GM19351 (cell line): ENCODE measurements at regions not wholly inside any gene's neighbourhood (a gene's known extent, or its start where the extent isn't known, plus 50 kb on each side); places are given as distances from the start of the nearest gene placed in this dataset.
"Not testable (repeated sequence)": the region's sequence is repeated elsewhere in the genome, so short reads cannot be mapped to it uniquely, and the experiment has no call there.

Source experiments
- ATAC-seq: cut with Tn5 transposase; IDR thresholded peaks from one replicate; pipeline ENCODE4 v1.9.1; 2021; ENCODE audit warnings: mild to moderate bottlenecking, moderate library complexity; ENCODE audit not compliant: unreplicated experiment

DNA sequence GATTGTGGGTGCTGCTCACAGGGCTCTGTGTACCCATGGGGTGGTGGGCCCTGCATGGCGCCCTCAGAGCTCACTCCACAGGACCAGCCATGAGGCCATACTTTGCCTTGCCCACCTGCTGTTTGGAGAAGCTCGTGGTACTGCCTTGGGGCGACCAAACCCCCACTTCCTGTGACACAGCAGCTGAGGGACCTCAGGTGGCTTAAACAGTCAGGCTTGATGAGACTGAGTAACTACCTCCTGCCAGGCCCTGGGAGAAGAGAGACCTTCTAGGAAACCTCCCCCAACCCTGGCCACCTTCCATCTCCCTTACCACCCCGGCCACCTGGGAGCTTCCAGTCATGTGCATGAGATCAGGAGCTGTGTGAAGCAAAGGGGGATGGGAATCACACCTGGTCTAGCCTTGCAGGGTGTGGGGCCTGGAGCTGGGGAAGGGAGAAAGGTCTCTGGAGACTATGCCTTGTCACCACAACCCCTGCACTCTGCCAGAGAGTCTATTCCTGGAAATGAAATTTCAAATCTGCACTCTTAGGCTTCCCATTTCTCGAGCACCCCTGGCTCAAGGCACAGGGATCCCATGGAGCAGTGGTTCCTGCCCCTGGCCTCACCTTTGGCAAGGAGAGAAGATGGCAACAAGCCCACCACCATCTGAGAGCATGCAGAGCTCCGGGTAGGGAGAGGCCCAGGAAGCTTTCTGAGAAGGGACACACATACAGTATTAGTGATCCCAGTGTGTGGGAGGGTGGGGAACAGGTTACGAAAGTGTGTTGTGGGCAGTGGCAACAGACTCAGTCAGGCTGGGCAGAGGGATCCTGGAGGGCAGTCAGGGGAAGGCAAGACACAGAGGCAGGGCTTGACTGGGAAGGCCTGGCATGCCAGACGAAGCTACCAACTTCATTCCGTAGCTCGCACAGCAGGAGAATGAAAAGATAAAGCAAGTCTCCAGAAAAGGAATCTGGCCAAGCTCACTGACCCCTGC lies 125.0 kb downstream of the URI1 start:
- no peak for ATAC-seq

DNA sequence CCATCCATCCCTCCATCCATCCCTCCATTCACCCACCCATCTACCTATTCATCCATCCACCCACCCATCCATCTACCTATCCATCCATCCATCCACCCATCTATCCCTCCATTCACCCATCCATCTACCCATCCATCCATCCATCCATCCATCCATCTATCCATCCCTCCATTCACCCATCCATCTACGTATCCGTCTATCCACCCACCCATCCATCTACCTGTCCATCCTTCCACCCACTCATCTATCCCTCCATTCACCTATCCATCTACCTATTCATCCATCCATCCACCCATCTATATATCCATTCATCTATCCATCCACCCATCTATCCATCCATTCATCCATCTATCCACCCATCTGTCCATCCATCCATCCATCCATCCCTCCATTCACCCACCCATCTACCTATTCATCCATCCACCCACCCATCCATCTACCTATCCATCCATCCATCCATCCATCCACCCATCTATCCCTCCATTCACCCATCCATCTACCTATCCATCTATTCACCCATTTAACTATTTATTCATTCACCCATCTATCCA lies 126.0 kb downstream of the URI1 start:
- ATAC-seq, result not testable (repeated sequence)

DNA sequence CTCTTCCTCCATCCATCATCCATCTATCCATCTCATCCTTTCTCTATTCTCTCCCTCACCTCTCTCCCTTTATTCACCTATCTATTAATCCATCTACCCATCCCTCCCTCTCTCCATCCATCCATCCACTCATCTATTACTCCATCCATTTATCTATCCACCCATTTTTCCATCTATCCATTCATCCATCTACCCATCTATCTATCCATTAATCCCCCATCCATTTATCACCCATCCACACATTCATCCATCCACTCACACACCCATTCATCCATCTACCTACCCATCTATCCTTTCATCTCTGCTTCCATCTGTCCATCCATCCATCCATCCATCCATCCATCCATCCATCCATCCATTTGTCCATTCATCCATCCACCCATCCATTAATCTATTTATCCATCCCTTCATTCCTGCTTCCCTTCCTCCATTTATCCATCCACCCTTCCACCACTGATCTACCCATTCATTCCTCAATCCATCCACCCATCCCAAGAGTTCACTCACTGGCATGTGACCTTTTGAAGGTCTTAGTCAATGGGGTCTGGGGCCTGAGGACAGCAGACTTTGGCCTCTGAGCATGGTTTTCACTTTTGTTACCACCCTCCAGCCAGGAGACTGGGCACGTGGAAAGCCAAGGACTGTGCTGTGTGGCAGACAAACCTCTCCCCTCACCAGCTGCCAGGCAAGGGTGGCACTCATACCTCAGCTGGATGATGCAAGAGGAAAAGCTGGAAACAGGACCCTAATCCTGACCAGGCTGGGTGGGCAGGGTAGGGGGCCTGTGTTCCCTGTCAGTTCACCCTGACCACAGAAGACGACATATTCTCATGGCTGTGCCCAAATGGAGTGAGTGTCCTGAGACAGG lies 126.7 kb downstream of the URI1 start:
- no peak for ATAC-seq

DNA sequence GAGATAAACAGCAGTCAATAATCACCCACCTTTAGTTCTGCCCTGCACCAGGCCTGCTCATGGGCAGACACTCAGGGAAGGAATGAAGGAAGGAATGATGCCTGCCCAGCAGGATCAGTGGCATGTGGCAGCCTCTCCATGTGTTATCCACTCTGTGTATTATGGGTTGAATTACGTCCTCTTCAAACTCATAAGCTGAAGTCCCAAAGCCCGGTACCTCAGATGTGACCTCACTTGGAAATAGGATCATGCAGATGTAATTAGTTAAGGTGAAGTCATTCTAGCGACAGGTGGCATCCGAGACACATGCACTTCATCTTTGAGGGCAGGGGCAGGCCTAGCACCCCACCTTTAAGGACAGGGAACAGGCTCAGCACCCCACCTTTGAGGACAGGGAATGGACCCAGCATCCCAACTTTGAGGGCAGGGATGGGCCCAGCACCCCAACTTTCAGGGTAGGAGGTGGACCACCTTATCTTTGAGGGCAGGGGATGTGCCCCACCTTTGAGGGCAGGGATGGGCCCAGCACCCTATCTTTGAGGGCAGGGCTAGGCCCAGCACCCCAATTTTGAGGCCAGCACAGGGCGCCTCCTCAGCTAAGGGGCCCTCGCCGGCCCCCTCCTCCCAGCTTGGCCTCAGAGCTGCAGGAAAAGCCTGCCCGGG lies 127.6 kb downstream of the URI1 start:
- ATAC-seq, result no peak

DNA sequence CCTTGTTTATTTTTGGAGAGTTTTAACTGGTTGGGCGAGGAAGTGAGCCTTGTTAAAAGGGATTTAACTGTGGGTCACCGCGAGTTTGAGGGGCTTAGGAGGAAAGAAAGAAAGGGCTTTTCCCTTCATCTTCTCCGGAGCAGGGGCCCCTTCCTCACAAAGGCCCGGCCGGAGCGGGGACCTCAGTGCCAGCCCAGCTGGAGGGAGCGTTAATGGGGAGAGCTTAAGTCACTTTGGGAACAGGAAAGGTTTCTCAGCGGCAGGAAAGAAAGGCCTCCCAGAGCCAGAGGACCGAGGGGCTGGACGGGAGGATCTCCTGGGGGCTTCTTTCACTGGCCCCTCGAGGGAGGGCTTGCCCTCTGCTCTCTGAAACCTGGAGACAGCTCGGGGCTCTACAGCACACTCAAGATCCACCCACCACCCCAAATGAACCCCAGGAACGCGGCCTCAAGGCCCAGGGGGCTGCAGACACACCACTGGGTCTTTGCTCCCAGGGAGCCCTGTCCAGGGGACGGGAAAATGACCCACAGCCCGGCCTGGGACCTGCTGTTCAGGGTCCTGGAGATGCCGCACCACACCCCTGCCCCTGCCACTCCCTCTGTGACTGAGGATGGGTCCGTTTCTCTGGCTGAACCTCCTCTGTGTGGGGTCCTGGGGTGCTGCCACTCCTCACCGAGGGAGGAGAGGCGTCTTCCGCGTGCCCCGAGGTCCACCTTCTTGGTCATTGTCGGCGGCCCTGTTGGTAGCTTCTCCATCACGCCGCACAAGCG lies 128.3 kb downstream of the URI1 start:
- no peak for ATAC-seq

DNA sequence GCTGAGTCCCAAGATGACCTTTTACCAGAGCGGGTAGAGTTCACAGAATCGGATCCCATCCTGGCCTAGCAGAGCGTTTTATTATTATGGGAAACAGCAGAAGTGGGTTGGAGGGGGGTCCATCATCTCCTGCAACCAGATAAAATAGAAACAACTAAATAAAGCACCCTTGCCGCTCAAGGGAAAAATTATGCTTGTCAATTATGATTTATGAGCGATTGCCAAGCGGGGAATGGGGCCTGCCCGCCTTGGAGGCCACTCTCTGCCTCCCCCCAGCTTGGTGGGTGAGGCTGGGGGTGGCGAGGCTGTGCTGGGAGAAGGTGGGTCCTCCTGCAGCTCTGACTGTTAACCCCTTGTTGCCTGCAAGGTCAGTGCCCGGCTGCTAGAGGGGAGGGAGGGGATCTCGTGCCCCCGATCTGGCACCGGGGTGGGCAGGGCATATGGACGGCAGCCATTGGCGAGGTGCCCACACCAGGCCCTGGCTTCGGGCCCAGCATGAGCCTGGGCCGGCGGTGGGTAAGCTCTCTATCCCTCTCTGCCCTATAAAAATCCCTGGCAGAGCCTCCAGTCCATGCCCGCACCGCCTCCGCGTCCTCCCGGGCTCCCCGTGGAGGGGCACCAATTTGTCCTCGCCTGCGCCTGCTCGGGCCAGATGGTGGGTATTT lies 129.1 kb downstream of the URI1 start:
- ATAC-seq, result no peak

DNA sequence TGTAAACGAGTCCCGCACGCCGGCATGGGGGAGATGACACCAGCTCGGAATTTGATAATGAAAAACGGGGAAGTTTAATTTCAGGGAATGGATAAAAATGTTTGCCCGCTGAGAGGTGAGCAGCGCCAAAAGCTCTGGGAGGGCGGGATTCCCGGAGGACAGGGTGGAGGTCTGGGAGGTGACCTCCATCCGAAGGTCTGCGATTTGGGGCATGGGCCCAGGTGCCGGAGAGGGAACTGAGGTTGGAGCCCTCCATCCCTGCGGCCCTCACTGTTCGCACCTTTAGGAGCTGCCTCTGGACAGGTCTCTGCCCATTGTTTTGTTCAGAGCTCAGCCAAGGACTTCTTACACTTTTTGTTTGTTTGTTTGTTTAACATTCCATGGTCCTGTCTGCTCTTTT lies 129.8 kb downstream of the URI1 start:
- ATAC-seq, result no peak

DNA sequence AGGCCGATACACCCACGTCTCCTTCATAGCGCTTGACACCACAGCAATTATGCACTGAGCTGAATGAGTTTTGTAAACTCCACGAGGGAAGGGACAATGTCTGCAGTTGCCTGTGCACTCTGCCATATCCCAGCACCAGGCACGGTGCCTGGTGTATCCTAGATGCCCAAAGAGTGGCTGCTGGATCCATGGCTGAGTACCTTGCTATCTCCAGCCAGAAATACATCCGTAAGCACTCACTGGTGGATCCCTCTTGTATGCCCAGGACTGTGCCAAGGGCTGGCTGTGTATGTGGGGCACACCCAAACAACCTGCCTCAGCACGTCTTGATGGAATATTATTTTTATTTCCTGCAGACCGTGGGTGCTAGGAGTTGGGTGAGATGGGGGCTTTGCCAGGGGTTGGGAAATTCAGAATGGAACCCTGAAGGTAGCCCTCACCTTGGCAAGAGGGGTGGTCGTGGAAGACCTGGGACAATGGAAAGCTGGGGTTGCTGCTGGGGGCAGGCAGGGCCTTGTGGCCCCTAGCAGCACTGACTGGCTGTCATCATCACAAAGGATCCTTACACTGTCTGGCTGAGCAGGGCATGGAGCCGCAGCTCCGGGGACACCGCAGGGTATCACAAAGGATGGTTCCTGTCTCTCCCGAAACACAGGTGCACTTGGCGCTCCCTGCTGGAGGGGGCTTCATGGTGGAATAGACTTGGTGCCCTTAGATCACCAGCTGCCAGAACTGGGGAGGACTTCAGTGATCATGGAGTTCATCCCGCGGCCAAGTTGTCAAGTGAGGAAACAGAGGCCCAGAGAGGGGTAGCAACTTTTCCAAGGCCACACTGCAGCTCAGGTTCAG lies 131.3 kb downstream of the URI1 start:
- ATAC-seq, result no peak

DNA sequence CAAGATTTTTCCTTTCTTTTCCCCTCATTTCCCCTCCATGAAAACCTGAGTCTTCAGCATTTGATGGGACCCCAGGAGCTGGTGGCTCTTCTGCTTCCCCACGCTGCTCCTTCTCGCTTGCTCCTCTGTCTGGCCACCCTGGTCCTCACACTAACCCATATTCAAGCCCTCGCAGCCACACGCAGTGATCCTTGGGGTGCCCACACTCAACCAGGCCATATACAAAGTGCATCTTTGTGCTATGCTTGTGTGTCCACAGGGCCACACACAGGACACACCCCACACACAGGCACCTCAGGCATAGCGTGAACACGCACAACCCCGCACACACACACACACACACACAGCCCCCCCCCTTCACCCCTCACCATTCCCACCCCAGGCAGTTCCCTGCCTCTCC lies 132.1 kb downstream of the URI1 start:
- ATAC-seq, result no peak

DNA sequence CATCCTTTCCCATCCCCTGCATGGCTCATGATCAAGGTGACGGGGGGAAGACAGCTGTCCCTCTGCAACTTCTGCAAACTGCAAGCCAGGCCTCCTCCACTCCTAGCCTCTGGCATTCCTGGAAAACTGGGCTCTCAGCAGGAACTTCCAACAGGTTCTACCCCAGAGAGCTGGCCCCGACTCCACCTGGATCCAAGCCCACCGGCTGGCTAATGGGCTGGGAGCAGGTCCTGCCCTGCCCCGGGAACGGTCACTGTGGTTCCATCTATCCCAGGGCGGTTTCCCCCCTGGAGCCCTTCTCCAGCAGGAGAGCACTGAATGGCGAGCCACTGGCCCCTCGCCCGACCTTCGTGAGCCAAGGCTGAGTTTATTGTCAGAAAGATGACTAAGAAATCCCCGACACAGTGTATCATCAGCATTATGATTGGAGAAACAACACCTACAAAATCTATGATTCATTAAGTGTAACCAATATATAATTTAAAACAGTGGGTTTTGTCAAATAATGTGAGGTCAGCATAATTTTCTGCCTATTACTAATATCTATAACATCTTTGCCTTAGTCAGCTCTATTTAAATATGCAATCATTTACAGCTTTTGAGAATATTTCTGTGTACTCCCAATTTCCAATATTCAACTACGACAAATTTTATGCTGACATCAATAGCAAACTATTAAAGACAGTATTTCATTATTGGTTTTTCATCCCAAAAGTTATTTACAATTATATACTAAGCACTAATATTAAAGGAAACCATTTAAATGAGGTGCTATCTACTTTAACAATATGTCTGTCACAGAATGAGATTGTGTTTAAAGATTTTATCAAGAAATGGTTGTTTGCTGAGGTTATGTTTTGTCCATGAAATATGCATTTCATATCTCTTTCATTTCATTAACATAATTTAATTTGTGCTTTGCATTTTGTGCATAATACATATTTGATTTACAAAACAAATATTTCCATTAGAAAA lies 133.0 kb downstream of the URI1 start:
- ATAC-seq, result no peak

DNA sequence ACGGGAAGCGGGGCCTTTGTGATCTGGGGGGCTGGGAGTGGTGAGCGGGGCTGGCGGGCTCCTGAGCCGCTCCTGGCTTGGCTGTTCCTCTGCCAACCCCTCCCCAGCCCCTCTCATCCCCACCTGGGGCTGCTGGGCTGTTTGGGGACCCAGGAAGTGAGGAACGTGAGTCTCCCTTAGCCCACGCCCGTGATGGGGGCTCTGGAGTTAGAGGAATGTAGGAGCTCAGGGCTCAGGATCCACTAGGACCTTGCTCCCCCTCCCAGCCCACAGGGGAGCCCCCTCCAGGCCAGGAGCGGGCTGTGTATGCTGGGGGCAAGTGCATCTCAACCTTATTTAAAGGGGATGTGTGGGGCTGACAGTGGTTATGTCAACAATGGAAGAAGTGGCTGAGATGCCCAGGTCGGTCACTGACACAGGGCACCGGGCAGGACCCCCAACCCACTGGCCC lies 134.1 kb downstream of the URI1 start:
- ATAC-seq, result no peak

DNA sequence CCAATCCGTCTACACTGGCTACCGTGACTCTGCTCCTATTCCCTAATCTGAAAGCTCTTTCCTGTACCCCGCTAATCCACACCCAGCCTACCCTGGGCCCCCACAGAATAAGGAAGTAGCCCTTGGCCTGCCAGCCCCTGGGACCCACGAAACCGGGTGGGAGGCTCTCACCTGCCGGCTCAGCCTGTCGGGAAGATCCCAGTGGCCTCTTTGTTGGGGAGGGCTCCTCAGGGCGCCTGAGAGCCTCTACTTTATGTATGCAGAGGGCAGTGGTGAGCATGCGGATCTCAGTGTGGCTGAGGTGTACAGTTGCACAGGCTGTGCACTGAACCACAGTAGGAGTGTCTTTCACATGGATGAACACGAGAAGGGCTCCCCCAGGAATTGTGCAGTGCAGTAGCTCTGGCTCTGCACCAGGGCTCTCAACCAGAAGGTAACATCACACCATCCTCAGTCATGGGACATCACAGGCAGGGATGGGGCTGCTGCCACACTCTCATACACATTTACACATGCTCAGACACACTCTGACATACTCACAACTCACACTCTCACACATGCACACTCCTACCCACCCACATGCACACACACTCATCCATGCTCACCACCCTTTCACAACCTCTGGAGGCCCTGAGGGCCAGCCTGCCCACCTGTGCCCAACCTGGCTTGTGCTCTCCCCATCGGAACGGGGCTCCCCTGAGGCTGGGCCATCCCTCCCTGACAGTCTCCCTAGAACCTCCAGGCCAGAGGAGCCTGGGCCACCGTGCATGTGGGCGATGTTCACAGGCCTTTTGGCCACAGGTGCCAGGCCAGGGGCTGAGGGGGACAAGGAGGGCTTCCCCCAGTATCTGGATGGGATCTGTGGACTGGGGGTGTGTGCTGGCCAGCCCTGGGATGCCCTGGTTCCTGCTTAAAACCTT lies 135.0 kb downstream of the URI1 start:
- no peak for ATAC-seq

DNA sequence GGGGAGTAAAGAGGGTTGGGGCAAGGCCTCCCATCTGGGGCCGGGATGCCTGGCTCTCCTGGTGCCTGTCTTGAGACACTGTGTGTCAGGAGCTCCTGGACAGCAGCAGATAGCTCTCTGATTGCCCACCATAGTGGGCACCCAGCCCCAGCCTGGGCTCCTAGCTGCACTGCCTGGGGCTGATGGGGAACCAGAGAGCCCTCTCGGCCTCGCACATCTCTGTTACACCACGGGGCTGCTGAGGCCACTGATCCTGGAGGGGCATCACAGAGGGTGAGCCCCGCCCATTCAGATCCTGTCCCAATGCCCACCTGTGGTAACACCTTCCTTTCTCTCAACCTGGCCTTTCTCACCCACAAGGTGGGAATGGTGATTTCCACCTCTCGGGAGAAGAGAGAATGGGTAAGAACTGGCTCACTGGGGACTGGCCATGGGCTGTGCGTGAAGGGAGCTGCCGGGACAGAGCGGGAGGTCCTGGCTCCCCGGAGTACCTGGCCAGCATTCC lies 135.9 kb downstream of the URI1 start:
- ATAC-seq, result no peak

DNA sequence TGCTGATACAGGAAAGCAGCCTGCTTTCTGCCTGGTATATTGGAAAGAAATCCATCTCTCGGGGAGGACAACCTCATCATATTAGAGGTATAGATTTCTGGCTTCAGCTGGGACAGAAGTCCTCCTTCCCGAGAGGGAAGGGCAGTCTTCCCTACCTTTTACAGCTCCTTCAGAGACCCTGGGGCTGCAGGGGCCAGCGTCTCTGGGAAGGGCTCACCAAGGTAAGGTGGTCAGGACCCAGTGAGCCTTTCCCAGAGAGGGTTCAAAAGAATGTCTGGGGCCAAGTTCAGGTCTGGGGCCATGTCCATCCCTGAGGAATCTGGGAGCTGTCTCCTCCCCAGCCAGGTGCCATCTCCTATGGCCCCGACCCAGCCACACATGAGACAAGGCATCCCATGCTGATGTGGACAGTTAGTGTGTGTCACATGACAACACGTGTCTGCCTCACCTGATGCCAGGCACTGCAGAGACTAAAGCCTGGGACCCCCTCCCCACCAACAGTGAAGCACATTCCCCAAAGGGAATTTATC lies 136.4 kb downstream of the URI1 start:
- ATAC-seq, result no peak

DNA sequence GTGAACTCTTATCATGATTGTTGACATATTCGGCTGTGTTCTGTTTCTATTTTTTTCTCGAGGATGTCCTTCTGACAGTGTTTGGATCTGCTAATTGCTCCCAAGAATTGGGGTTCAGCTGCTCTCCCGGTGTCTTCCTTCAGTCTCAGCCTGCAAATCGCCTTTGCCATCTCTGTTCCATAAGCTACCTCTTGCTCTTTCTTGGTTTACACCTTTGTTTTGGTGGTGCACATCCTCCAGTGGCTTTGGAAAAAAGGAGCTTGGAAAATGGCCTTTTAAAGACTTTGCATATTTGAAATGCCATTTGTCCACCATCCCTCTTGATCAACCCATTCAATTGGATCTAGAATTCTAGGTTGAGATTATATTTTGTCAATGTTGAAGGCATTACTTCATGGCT lies 137.2 kb downstream of the URI1 start:
- ATAC-seq, result no peak

DNA sequence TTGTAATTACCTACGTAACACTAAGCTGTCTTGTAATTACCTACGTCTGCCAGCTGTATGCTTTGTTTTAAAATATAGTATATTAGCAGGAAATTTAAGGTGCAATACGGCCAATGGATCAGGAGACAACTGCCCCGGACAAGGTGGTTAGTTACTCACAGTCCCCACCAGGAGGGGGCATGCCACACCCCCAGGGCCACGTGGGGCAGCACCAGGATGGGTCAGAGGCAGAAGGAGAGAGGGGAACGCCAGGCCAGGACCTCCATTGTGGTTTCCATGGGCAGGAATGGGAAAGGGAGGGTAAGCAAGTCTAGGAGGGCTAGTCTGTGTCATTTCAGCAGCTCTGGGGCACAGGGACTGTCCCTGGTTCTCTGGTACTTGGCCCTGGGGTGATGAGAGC lies 140.1 kb downstream of the URI1 start:
- ATAC-seq, result no peak
